CD14-positive monocyte (primary cell): ENCODE measurements at regions not wholly inside any gene's neighbourhood (a gene's known extent, or its start where the extent isn't known, plus 50 kb on each side); places are given as distances from the start of the nearest gene placed in this dataset.

ENCODE experiments used
- DNase-seq, 3 donors: peaks; one replicate each; pipeline ENCODE4 v3.0.0-alpha.2; 2011 to 2022
- H2AFZ ChIP-seq: 2 replicates; pipeline ENCODE4 v1.6.0; 2012; ENCODE audit warnings: mild to moderate bottlenecking, low read depth, low read length, inconsistent platforms; ENCODE audit not compliant: insufficient read depth, poor library complexity, severe bottlenecking
- H3K27ac ChIP-seq, 2 donors: 1 replicate in 1 of 2; 2 replicates in 1 of 2; pipeline ENCODE4 v1.5.1; 2012 to 2013; ENCODE audit warnings: low read length in 2 of 2, control low read depth in 1 of 2, inconsistent platforms in 1 of 2, low read depth in 1 of 2, mild to moderate bottlenecking in 1 of 2
- H3K27me3 ChIP-seq, 2 donors: one replicate each; pipeline versions ENCODE4 v1.6.0 to v1.6.1; 2011 to 2013; ENCODE audit warnings: low read length in 2 of 2; ENCODE audit not compliant: control insufficient read depth in 2 of 2, insufficient read depth in 2 of 2
- H3K36me3 ChIP-seq, 2 donors: replicated peaks in 1 of 2; 1 replicate in 1 of 2; 2 replicates in 1 of 2; pipeline versions ENCODE4 v1.5.1 to v1.6.1; 2012 to 2013; ENCODE audit warnings: low read length in 2 of 2, control low read depth in 1 of 2, inconsistent platforms in 1 of 2, mild to moderate bottlenecking in 1 of 2; ENCODE audit not compliant: insufficient read depth in 2 of 2, control insufficient read depth in 1 of 2
- H3K4me1 ChIP-seq, 2 donors: 1 replicate in 1 of 2; 2 replicates in 1 of 2; pipeline versions ENCODE4 v1.5.1 to v1.6.1; 2012 to 2013; ENCODE audit warnings: low read length in 2 of 2, control low read depth in 1 of 2, inconsistent platforms in 1 of 2, mild to moderate bottlenecking in 1 of 2, moderate library complexity in 1 of 2; ENCODE audit not compliant: insufficient read depth in 2 of 2, control insufficient read depth in 1 of 2
- H3K4me2 ChIP-seq: replicated peaks from 2 replicates; pipeline ENCODE3; 2012; ENCODE audit warnings: low read length, moderate library complexity, mild to moderate bottlenecking; ENCODE audit not compliant: poor library complexity, severe bottlenecking; ENCODE audit errors: extremely low read depth
- H3K4me3 ChIP-seq, 3 experiments: fragments of 200-600 bp in 1 of 3; sonication (generic) in 1 of 3; replicated peaks in 1 of 3; 1 replicate in 2 of 3; 2 replicates in 1 of 3; pipeline ENCODE4 v1.5.1; 2011 to 2013; ENCODE audit warnings: low read length in 3 of 3, mild to moderate bottlenecking in 3 of 3, control low read depth in 2 of 3, low read depth in 2 of 3, inconsistent platforms in 1 of 3, moderate library complexity in 1 of 3
- H3K79me2 ChIP-seq: 2 replicates; pipeline ENCODE4 v1.6.0; 2012; ENCODE audit warnings: mild to moderate bottlenecking, control low read depth, inconsistent platforms, low read length, moderate library complexity; ENCODE audit not compliant: insufficient read depth
- H3K9ac ChIP-seq: 2 replicates; pipeline ENCODE4 v1.6.0; 2017; ENCODE audit warnings: low read length, mild to moderate bottlenecking; ENCODE audit not compliant: insufficient read depth, poor library complexity, severe bottlenecking
- H3K9me3 ChIP-seq, 2 donors: replicated peaks in 1 of 2; 1 replicate in 1 of 2; 2 replicates in 1 of 2; pipeline versions ENCODE4 v1.5.1 to v1.6.1; 2012 to 2013; ENCODE audit warnings: low read length in 2 of 2, control low read depth in 1 of 2; ENCODE audit not compliant: control insufficient read depth in 1 of 2, insufficient read depth in 1 of 2
- H4K20me1 ChIP-seq: 2 replicates; pipeline ENCODE4 v1.6.0; 2012; ENCODE audit warnings: mild to moderate bottlenecking, low read length, control low read depth, moderate library complexity; ENCODE audit not compliant: insufficient read depth
- H3K27ac Mint-ChIP-seq, 7 donors: one replicate each; pipeline ENCODE4 v1.8.0; 2020; ENCODE audit warnings: mild to moderate bottlenecking in 7 of 7, mixed read lengths in 7 of 7, moderate library complexity in 6 of 7, inconsistent platforms in 2 of 7
- H3K27me3 Mint-ChIP-seq, 3 donors: one replicate each; pipeline ENCODE4 v1.8.0; 2021 to 2022; ENCODE audit warnings: low read depth in 3 of 3, mild to moderate bottlenecking in 3 of 3, mixed read lengths in 3 of 3, moderate library complexity in 3 of 3, inconsistent platforms in 1 of 3
- H3K36me3 Mint-ChIP-seq, 2 donors: one replicate each; pipeline ENCODE4 v1.8.0; 2020; ENCODE audit warnings: mixed read lengths in 2 of 2, inconsistent platforms in 1 of 2, mild to moderate bottlenecking in 1 of 2
- H3K4me1 Mint-ChIP-seq: one replicate; pipeline ENCODE4 v1.8.0; 2020; ENCODE audit warnings: mild to moderate bottlenecking, mixed read lengths
- H3K4me3 Mint-ChIP-seq, 2 donors: one replicate each; pipeline ENCODE4 v1.8.0; 2020; ENCODE audit warnings: mild to moderate bottlenecking in 2 of 2, mixed read lengths in 2 of 2, moderate library complexity in 1 of 2
- H3K9me3 Mint-ChIP-seq, 7 donors: one replicate each; pipeline ENCODE4 v1.8.0; 2020 to 2022; ENCODE audit warnings: mixed read lengths in 7 of 7, mild to moderate bottlenecking in 6 of 7, moderate library complexity in 6 of 7, inconsistent platforms in 2 of 7
- WGBS: methylation state at CpG from one replicate; pipeline ENCODE4 v1.1.5; 2013; ENCODE audit warnings: missing lambda C conversion rate; ENCODE audit not compliant: insufficient coverage; 5-methylcytosine and 5-hydroxymethylcytosine counted together
- intact Hi-C, 2 donors: fragments of 100-400 bp; cut with micrococcal nuclease; formaldehyde crosslinking; loops; one replicate each; pipeline versions ENCODE4 v1.15.0 to v1.15.1; 2023
- TF ChIP-seq, protein P1 (sequence below): fragments of 200-600 bp; IDR thresholded peaks from one replicate; pipeline ENCODE4 v1.8.0; 2022; ENCODE audit warnings: antibody characterized with exemption, mild to moderate bottlenecking

DNA sequence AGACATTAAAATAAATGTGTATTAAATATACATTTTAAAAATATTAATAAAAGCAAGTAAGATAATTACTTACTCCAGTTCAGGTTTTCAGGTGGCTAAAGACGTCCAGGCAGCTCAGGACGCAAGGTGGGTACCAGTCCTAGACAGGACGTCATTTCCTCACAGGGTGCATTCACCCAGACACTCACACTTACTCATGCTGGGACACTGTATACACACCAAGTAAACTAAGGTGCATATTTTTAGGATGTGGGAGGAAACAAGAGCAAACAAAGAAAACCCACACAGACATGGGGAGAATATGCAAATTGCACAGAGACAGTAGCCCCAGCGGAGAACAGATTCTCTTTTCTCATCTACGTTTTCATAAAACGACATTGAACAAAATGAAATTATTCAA is 457.9 kb downstream of the BRINP3 start:
- no CpG with 5 or more reads among the region's 6 CpGs for WGBS
- peaks cover 0 to 5% of the 10 kb centered on the region in 2 donors for H3K9me3 ChIP-seq
- intact Hi-C loops, result no loop called here
- H2AFZ ChIP-seq, result no peak overlapping the region
- no peaks in the 10 kb centered on the region for H3K79me2 ChIP-seq
- Mint-ChIP-seq H3K27ac (no peak overlapping the region), H3K27me3 (no peaks in the 10 kb centered on the region), H3K4me3 (no peak overlapping the region), H3K4me1 (no peaks in the 10 kb centered on the region), H3K9me3 (peaks cover 0 to 4% (median 2%) of the 10 kb centered on the region in 7 donors), H3K36me3 (no peaks in the 10 kb centered on the region)
- no peak overlapping the region for H3K27ac ChIP-seq
- TF ChIP-seq, protein P1, sequence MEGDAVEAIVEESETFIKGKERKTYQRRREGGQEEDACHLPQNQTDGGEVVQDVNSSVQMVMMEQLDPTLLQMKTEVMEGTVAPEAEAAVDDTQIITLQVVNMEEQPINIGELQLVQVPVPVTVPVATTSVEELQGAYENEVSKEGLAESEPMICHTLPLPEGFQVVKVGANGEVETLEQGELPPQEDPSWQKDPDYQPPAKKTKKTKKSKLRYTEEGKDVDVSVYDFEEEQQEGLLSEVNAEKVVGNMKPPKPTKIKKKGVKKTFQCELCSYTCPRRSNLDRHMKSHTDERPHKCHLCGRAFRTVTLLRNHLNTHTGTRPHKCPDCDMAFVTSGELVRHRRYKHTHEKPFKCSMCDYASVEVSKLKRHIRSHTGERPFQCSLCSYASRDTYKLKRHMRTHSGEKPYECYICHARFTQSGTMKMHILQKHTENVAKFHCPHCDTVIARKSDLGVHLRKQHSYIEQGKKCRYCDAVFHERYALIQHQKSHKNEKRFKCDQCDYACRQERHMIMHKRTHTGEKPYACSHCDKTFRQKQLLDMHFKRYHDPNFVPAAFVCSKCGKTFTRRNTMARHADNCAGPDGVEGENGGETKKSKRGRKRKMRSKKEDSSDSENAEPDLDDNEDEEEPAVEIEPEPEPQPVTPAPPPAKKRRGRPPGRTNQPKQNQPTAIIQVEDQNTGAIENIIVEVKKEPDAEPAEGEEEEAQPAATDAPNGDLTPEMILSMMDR, result no peak
- no peaks in the 10 kb centered on the region for H4K20me1 ChIP-seq
- H3K9ac ChIP-seq, result no peak overlapping the region
- no peaks in the 10 kb centered on the region for H3K27me3 ChIP-seq
- H3K36me3 ChIP-seq, result no peaks in the 10 kb centered on the region
- DNase-seq, result no peak
- H3K4me1 ChIP-seq, result no peaks in the 10 kb centered on the region
- H3K4me3 ChIP-seq, result no peak overlapping the region
- no peak overlapping the region for H3K4me2 ChIP-seq

DNA sequence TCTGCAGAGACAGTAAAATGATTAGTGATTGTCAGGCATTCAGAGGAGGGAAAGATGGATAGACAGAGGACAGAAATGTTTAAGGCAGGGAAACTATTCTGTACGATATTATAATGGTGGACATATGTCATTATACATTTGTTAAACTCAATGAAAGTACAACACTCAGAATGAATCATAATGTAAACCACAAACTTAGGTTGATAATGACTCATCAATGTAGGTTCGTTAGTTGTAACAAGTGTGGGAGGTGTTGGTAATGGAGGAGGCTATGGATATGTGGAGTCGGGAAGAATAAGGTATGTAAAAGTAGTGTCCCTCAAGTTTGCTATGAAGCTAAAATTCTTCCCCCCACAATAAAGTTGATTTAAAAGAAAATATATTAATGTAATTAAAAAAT is 455.0 kb downstream of the BRINP3 start:
- Histone ChIP-seq H2AFZ (no peak overlapping the region), H3K4me3 (no peak overlapping the region), H3K36me3 (no peaks in the 10 kb centered on the region), H3K27ac (no peak overlapping the region), H3K9me3 (no peaks in the 10 kb centered on the region), H3K4me2 (no peak overlapping the region), H3K9ac (no peak overlapping the region), H3K27me3 (no peaks in the 10 kb centered on the region), H4K20me1 (no peaks in the 10 kb centered on the region), H3K79me2 (no peaks in the 10 kb centered on the region), H3K4me1 (no peaks in the 10 kb centered on the region)
- Mint-ChIP-seq H3K4me1 (no peaks in the 10 kb centered on the region), H3K27me3 (no peaks in the 10 kb centered on the region), H3K4me3 (no peak overlapping the region), H3K9me3 (peaks cover 0 to 4% (median 2%) of the 10 kb centered on the region in 7 donors), H3K36me3 (no peaks in the 10 kb centered on the region), H3K27ac (no peak overlapping the region)
- TF ChIP-seq, protein P1, result no peak
- DNase-seq, result no peak
- intact Hi-C loops, result no loop called here
- no CpG with 5 or more reads among the region's 3 CpGs for WGBS
